Ecto neural progenitor cell (in vitro differentiated cells): ENCODE measurements at regions not wholly inside any gene's neighbourhood (a gene's known extent, or its start where the extent isn't known, plus 50 kb on each side); places are given as distances from the start of the nearest gene placed in this dataset.
"Not testable (repeated sequence)": the region's sequence is repeated elsewhere in the genome, so short reads cannot be mapped to it uniquely, and the experiment has no call there.

Source experiments
- DNase-seq: peaks from one replicate; pipeline ENCODE4 v3.0.0-alpha.2; 2018; ENCODE audit warnings: low spot score

- peak; percentile 76 for DNase-seq
These were observed 293.5 kb upstream of the SUCLG2 start for GRCh38 chr3:67947808-67948508.

GRCh38 chr3:67946436-67946835 lies 292.0 kb upstream of the SUCLG2 start:
- no peak for DNase-seq

GRCh38 chr3:67943546-67943945 lies 289.1 kb upstream of the SUCLG2 start:
- no peak for DNase-seq

- DNase-seq = no peak
These were observed 287.1 kb upstream of the SUCLG2 start for GRCh38 chr3:67941433-67942030.

DNA sequence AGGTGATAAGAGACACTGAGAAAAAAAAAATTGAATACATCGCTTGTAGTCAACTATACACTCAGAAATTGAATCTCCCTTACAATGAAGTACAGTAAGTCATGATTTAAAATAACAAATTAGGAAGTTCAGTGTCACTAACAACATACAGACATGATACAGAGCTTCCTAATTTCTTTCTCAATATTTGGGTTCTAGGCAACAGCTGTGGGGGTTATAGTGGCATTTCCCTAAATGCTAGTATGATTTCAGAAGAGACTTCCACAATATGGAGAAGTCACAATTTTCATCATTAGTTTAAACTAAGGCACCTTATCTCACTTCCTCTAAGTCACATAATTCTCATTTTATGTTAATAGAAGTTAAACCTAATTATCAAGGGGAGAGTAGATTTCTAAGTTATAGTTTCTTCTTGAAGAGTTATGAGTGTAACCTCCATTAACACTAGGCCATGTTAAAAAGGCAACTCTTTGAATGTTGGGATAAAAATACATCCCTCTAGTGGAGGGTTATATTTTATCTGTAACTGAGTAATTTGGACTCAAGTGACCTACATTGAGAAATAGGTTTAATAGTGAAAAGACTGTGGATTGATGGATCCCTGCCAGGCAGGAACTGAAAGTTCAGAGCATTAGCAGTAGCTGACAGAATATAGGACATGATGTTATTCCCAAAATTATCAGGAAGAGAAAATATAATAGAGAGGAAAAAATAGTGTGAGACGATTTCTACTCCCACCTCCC lies 286.0 kb upstream of the SUCLG2 start:
- no peak for DNase-seq

DNA sequence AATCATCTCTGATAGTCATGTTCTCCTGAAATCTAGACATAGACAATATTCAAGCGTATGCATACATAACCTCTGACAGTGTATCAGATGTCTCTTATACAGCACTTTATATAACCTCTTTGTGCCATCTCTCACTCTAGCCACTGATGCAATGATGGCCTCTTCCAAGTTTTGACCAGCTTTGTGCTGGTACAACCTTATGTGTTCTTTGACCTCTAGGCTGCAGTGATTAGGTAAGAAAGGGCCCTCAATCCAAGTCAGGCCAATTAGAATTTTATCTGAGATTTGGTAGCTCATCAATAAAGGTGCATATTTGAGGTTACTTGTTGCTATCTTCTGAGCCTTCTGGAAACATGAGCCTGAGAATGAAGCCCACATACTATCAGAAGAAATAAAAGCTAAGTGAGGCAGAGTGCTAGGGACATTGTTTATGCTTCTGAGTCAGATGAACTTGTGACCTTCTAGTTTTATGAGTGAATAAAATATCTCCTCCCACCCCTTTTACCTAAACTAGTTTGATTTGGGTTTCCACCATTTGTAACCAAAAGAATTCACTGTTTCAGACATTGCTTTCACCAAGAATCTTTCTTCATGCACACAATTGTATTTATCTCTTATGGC lies 283.2 kb upstream of the SUCLG2 start:
- no peak for DNase-seq

DNA sequence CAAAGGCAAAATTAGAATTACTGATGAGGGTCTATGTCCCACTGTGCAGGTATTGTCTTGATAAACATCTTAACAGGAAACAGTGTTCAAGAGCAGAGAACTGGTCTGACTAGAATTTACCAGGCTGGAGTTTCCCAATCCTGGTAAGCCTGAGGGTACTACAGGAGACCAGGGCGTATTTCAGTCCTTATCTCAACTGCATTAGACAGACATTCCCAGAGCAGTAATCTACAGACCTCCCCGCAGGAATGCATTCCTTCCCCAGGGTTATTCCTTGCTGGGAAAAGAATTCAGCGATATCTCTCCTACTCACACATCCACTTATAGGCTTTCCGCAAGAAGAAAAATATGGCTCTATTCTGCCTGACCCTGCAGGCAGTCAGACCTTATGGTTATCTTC lies 276.0 kb upstream of the SUCLG2 start:
- not testable (repeated sequence) for DNase-seq

DNA sequence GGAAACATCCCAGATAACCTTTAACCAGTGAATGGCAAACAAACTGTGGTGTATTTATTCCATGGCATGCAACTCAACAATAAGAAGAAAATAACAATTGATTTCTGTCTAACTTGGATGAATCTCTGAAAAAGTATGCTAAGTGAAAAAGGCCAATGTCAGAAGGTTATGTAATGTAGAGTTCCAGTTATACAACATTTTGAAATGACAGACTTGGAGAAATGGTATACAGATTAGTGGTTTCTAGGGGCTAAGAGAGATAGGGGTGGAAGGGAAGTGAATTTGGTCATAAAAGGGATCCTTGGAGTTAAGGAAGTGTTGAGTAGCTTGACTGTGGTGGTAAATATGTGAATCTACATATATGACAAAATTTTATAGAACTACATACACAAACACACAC lies 269.4 kb upstream of the SUCLG2 start:
- no peak for DNase-seq

DNA sequence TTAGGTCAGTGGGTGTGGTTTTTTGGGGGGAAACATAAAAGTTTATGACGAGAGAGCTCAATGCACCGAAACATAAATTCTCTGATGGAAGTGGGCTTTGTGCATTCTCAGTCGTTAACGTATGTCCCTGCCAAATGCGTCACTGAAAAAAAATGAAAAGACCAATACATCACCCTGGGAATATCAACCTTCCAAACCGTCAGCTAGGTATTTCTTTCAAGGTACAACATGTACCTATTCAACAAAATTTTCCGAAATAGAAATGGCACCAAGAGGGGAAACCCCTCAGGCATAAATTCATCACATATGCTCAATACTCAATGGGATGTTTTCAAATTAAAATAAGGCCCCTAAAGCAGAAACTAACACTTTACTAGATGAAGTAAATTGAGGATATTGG lies 266.6 kb upstream of the SUCLG2 start:
- no peak for DNase-seq

DNA sequence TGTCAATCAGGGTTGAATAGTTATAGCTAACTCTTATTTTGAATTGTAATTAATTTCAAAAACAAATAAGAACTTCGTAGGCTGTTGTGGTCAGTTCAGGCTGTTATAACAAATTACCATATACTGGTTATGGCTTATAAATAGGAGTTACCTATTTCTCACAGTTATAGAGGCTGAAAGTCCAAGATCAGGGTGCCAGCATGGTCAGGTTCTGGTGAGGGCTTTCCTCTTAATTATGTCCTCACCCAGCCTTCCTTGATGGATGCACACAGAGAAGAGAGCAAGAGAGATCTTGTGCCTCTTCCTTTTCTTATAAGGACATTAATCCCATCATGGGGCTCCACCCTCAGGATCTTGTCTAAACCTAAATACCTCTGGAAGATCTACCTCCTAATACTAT lies 265.9 kb upstream of the SUCLG2 start:
- DNase-seq = no peak

DNA sequence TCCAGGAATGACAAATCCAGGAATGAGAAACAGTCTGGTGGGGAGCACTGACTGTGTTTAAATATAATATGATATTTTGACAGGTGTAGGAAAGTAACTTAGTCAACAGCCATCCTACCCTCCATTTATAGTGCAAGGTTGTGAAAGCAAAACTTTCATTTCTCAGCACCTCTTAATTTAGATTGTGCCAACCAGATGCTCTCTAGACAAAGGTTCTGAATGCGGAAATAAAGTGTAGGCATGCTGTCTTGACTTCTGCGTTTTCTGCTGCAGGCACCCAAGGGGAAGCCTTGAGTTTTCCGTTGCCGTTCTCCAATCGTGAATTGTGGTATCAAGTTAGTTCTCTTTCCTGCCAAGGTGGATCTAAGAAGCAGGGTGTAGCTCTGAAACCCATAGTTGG lies 261.9 kb upstream of the SUCLG2 start:
- DNase-seq = no peak

- no peak for DNase-seq
These were observed 253.3 kb upstream of the SUCLG2 start for GRCh38 chr3:67907735-67908134.

GRCh38 chr3:67906261-67906660 lies 251.8 kb upstream of the SUCLG2 start:
- no peak for DNase-seq

- DNase-seq = no peak
These were observed 247.3 kb upstream of the SUCLG2 start for GRCh38 chr3:67901681-67902080.

DNA sequence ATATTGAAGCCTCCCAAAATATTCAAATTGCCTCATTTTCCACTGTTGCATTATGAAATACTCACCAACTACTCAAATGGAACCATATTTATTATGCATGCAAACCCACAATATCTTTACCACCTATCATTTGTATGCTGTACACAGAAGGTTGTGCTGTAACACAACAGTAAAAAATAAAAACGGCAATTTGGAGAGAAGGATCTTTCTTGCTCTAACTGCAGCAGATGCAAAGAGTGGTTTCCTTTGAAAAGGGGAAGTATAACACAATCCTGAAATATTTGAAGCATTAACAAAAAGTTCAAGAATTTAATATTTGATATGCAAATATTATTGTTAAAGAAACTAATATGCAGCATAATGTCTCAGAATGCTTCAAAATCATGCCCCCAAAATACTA lies 244.5 kb upstream of the SUCLG2 start:
- no peak for DNase-seq

- no peak for DNase-seq
These were observed 243.2 kb upstream of the SUCLG2 start for GRCh38 chr3:67897351-67898336.

DNA sequence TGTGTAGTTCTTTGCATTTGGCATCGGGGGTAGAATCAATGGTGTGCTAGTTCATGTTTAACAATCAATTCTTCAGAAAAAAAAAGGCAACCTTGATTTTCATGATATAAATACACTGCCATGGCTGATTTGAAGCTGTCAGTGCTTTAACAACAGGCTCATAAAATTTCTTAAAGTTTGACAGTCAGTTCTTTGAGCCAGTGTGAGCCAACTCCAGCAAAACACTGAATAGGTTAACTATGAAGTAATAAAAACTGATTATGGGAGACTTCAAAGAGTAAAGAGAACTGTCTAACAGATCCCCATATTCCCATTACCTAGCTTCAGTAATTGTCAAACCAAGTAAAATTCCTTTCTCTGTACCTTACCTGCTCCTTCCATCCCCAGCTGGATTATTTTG lies 241.7 kb upstream of the SUCLG2 start:
- no peak for DNase-seq

GRCh38 chr3:67894510-67894909 lies 240.1 kb upstream of the SUCLG2 start:
- no peak for DNase-seq

DNA sequence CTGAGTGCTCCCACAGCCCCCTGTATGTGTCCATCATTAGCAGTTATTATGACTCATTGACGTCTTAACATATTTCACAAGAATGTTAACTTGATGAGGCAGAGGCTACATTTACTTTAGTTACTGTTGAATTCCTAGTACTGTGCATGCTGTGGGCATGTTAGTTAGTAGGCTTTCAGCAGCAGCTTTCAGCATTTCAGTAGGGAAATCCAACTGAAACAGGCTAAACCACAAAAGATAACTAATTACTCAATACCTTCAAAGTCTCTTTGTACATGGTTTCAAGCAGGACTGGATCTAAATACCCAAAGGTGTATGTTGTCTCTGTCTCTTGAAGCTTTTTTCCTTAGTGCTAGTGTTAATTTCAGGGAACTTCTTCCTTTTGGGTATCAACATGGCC lies 229.9 kb upstream of the SUCLG2 start:
- no peak for DNase-seq

DNA sequence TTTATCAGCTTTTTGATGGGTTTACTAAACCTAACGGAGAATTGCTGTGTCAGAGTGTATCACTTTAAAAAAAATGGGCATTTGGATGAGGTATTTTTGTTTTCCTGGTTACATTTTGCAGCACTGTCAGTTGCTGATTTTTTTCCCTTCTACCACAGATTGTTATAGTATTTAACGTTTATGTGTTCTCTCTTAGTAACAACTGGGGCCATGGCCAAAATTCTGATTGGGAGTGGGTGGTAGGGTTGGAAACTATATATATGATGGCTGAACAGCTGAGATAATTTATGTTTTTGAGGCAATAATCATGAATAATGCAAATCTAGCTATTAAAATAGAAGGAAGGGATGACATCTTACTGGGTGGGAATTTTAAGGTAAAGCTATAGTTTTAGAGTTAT lies 229.4 kb upstream of the SUCLG2 start:
- no peak for DNase-seq

GRCh38 chr3:67882981-67883380 lies 228.6 kb upstream of the SUCLG2 start:
- no peak for DNase-seq

DNA sequence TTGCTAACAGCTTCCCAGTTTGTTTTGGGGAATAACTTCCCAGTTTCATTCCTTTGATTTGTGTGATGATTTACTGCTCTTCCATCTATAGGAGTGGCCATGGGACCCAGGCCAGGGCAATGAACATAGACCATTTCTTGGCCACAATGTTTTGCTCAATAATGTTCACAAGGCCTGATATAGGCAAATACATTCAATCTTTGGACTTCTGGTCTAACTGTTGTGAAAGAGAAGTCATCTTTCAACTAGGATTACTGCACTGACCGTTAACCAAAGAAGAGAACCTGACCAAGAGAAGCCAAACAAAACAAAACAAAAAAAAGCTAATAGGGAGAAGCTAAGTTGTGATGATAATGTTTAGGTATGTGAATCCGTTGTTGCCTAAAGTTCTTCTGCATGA lies 221.8 kb upstream of the SUCLG2 start:
- no peak for DNase-seq
